ENCODE measurements at regions not wholly inside any gene's neighbourhood (a gene's known extent, or its start where the extent isn't known, plus 50 kb on each side); places are given as distances from the start of the nearest gene placed in this dataset.

DNA sequence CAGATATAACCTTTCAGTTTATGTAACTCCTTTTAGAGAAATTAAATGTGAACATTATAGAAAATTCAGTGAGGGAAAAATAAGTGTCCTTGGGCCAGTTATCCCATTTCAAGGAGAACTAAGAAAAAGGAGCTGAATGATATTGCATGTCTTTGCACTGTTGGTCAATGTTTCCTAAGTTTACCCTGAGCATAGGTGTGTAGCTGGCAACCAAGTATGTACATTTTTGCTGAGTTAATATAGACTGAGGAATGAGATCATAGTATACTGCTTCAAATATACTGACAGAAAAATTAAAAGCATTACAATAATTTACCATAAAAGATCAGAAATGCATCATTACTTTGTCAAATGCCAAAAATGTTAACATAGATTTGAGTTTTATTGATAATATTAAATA, 2128.7 kb upstream of the C9orf72 start:
- H3K36me3 Mint-ChIP-seq (ENCODE audit: low read depth): no peaks in the 10 kb centered on the region
- TF ChIP-seq, protein P1, sequence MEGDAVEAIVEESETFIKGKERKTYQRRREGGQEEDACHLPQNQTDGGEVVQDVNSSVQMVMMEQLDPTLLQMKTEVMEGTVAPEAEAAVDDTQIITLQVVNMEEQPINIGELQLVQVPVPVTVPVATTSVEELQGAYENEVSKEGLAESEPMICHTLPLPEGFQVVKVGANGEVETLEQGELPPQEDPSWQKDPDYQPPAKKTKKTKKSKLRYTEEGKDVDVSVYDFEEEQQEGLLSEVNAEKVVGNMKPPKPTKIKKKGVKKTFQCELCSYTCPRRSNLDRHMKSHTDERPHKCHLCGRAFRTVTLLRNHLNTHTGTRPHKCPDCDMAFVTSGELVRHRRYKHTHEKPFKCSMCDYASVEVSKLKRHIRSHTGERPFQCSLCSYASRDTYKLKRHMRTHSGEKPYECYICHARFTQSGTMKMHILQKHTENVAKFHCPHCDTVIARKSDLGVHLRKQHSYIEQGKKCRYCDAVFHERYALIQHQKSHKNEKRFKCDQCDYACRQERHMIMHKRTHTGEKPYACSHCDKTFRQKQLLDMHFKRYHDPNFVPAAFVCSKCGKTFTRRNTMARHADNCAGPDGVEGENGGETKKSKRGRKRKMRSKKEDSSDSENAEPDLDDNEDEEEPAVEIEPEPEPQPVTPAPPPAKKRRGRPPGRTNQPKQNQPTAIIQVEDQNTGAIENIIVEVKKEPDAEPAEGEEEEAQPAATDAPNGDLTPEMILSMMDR (IDR thresholded peaks at IDR 0.05; ENCODE audit: unreplicated experiment in 3 of 3): no peak
- H3K27ac Mint-ChIP-seq: no peak overlapping the region
- H3K9me3 Mint-ChIP-seq: no peaks in the 10 kb centered on the region
- no peaks in the 10 kb centered on the region for H3K4me1 Mint-ChIP-seq
- H3K27me3 Mint-ChIP-seq (ENCODE audit: low read depth): no peaks in the 10 kb centered on the region
- no peak overlapping the region for H3K4me3 Mint-ChIP-seq

DNA sequence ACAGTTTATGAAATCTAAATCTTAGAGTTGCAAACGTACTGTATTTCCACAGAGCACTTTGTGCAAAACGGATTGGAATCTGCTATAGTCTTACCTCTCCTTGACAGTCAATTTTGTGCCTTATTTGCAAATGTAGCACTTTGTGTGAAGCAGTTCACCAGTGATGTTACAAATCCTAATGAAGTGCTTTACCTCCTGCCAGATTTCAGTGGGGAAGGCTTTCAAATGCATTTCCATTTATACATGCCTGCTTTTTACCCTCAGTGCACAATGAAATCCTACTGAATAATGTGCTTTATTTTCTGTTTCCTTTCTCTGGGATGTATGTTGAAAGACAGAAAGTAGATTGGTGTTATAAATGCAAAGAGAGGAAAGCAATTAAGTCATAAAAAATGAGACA, 2141.6 kb upstream of the C9orf72 start:
- TF ChIP-seq, protein P1 (IDR thresholded peaks at IDR 0.05; ENCODE audit: unreplicated experiment in 3 of 3): no peak
- Mint-ChIP-seq H3K4me1 (no peaks in the 10 kb centered on the region), H3K4me3 (no peak overlapping the region), H3K36me3 (ENCODE audit: low read depth) (no peaks in the 10 kb centered on the region), H3K9me3 (no peaks in the 10 kb centered on the region), H3K27me3 (ENCODE audit: low read depth) (no peaks in the 10 kb centered on the region), H3K27ac (no peak overlapping the region)

DNA sequence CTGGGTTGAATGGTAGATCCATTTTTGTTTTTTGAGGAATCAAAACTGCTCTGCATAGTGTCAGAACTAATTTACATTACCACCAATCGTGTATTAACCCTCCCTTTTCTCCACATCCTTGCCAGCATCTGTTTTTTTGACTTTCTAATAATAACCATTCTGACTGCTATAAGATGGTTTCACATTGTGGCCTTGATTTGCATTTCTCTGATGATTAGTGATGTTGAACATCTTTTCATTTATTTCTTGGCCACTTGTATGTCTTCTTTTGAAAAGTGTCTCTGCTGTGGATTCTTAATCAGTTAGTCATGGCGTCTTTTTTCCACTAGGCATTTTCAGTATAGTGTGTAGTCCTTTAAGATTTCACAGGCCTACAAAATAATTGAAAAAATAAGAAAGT, 2144.3 kb upstream of the C9orf72 start:
- H3K27ac Mint-ChIP-seq: no peak overlapping the region

DNA sequence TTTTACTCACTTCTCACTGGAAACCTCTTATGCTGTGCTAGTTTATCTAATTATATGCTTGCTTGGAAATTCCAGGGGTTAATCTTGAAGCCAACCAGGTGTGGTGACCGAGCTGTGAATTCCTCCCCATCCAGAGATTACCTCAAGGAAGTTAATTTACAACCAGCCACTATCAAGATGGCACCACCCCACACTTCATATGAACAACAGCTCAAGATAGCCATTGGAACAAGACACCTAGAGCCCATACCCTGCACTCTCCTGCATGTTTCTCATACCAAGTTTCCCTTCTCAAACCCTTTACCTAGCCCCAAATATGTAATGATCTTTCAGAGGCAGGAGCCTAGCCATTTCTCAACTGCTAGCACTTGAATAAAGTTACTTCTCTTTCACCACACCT, 2156.9 kb upstream of the C9orf72 start:
- TF ChIP-seq, protein P1 (IDR thresholded peaks at IDR 0.05; ENCODE audit: unreplicated experiment in 3 of 3): no peak
- Mint-ChIP-seq H3K27ac (peak overlapping the region in 1 of 3 experiments; percentile 21), H3K9me3 (peaks cover 11% of the 10 kb centered on the region), H3K4me1 (no peaks in the 10 kb centered on the region), H3K4me3 (no peak overlapping the region), H3K27me3 (ENCODE audit: low read depth) (no peaks in the 10 kb centered on the region), H3K36me3 (ENCODE audit: low read depth) (no peaks in the 10 kb centered on the region)

More for the DNA sequence above, 2144.3 kb upstream of the C9orf72 start:
- Mint-ChIP-seq H3K9me3 (peaks cover 5% of the 10 kb centered on the region), H3K4me1 (no peaks in the 10 kb centered on the region), H3K4me3 (no peak overlapping the region), H3K36me3 (ENCODE audit: low read depth) (no peaks in the 10 kb centered on the region), H3K27me3 (ENCODE audit: low read depth) (no peaks in the 10 kb centered on the region)
- TF ChIP-seq, protein P1 (IDR thresholded peaks at IDR 0.05; ENCODE audit: unreplicated experiment in 3 of 3): no peak

DNA sequence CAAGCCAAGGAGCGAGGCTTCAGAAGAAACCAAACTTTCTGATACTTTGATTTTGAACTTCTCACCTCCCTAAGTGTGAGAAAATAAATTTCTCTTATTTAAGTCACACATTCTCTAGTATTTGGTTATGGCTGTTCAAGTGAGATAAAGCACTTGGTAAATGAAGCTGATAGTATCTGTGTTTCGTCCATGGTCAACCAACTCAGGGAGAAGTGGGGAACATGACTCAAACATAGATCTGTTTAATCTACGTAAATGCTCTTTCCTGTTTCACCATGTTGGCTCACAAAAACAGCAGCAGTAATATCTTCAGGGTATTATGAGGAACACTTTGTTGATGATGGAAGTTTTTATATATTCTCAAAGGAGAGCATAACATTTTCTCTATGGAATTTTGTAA, 2167.2 kb upstream of the C9orf72 start:
- Mint-ChIP-seq H3K4me3 (no peak overlapping the region), H3K9me3 (peaks cover 2% of the 10 kb centered on the region), H3K27ac (no peak overlapping the region), H3K4me1 (no peaks in the 10 kb centered on the region), H3K36me3 (ENCODE audit: low read depth) (no peaks in the 10 kb centered on the region), H3K27me3 (ENCODE audit: low read depth) (no peaks in the 10 kb centered on the region)
- TF ChIP-seq, protein P1 (IDR thresholded peaks at IDR 0.05; ENCODE audit: unreplicated experiment in 3 of 3): no peak

DNA sequence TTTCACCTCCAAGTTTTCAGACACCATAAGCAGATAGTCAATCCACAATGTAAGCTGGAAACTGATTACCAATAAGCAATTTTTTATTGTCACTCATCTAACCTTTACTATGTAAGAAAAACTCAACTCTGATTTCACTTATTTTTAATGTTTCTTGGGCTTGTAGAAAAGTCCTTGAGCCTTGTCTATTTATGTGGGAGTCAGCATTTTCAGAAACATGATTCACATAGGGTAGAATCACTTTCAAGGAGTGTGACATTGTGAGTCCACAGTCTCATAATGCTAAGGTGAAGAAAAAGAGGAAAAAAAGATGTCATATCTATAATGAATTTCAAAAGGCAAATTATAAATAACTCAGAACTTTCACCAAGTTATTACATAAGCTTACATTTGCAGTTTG, 2167.9 kb upstream of the C9orf72 start:
- Mint-ChIP-seq H3K4me3 (no peak overlapping the region), H3K27me3 (ENCODE audit: low read depth) (no peaks in the 10 kb centered on the region), H3K9me3 (peaks cover 2% of the 10 kb centered on the region), H3K4me1 (no peaks in the 10 kb centered on the region), H3K27ac (no peak overlapping the region), H3K36me3 (ENCODE audit: low read depth) (no peaks in the 10 kb centered on the region)
- TF ChIP-seq, protein P1 (IDR thresholded peaks at IDR 0.05; ENCODE audit: unreplicated experiment in 3 of 3): no peak
